NCI-H526 treated with DMSO at 0.1 percent for 48 hours (cell line): ENCODE measurements at regions not wholly inside any gene's neighbourhood (a gene's known extent, or its start where the extent isn't known, plus 50 kb on each side); places are given as distances from the start of the nearest gene placed in this dataset.

ENCODE experiments used
- DNase-seq: peaks from one replicate; lab custom pipeline; 2025; lab: John Stamatoyannopoulos, UW

DNA sequence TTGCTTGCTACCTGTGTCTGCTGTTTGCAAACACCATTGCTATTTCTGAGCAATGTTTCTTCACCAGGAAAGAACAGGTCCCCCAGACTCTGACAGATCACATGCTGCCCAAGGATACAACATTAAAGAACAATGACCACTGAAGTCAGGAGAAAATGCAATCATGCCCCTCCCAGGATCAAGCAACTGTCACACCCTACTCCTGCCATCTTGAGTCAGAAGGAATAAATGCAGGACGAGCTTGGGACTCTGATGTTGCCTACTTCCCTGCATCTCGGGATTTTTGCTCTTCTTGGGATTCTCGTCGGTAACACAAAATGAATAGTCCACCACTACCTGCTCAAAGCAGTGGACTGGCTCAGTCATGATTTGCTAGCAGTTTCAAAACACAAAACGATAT lies 490.6 kb downstream of the COG6 start:
- no peak for DNase-seq

DNA sequence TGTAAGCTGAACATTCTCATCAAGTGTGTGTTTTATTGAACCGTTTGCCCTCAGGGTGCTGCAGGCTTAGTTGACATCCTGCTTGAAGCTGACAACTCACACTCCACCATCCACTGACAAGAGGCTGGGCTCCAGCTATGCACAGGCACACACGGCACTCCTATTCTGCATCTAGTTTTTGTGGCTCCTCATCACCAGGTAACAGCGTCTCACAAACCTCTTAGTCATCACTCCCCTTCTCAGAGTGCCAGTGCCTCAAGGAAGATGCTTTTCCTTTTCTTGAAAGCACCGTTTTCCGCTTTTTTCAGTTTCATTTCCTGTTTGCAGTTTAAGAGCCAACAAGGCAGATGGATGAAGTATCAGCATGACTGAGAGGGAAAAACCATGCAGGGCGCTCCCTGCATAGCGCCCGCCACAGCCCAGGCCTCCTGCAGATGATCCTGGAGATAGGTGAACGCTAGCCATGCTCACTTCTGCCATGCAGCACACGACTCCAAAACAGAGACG lies 491.2 kb downstream of the COG6 start:
- DNase-seq: no peak

DNA sequence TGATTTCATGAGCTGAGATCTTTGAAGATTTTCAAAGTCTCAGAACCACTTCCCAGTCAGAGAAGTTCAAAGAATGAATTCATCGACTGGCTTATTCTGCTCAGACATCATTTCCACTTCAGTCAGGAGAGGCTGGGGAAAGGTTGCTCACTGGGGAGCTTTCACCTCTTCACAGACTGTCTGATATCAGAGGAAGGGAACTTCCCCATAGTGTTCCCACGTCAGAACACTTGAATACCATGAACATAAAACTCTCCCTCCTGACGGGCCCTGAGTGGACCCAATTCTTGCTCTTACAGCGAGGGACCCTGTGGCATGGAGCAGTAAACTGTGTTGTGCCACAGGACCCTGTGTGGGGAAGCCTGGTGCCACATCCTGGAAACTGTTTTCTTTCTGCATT lies 492.6 kb downstream of the COG6 start:
- DNase-seq: no peak

DNA sequence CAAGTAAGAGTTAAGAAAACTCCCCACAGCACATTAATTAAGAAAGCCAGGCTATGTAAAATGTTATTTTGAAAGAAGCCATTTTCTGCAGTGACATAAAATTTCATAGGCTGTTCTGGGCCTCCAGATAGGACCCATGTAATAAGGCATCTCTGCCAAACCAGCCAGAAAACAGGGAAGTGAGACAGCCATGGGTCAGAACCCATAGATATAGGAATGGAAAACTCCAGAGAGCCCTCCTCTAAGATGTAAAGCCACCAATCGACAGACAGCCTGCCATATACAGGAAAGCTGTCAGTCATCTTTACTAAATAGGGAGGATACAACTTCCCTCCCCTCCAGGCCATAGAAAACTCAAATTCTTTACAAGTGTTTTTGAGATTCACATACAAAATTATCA lies 493.3 kb downstream of the COG6 start:
- no peak for DNase-seq

DNA sequence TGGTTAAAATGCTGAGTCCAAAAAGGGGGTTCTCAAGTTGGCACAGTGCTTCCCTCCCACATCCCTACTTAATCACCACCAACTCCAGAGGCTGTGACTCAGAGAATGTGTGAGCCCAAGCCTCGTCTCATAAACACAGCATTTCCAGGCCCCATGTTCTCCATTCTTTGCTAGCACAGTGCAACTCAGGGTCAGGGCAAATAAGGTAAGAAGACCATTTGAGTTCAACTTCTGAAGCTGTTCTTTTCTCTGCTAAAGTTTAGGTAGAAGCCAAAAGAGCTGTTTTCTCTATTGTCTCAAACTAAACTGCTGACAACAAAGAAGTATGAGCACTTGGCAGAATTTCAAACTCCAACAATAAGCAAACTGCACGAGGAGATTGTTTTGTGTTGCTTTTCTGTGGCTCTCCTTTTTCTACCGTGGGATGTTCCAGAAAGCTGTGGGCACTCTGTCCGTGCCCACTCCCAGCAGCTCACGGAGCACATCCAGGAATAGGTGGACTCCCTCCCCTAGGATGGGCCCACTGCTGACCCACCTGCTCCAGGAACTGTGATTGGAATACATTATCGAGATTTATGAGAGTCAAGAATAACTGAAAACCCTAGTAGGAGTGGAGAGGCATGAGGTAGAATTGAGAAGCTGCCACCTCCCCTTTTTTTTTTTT lies 494.3 kb downstream of the COG6 start:
- DNase-seq: no peak

DNA sequence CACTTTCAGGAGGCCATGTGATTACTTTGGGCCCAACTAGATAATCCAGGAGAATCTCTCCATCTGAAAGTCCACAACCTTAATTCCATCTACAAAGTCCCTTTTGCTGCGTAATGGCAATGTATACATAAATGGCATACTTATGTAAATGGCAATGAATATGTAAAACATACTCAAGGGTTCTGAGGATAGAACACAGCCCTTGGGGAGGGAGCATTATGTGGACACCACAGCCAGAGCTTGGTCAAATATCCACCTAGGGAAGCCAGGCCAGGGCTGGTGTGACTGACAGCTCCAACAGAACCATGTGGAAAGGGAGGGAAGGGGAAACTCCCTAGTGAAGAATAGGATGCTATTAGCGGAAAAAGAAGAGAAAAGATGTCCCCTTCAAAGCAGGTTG lies 496.2 kb downstream of the COG6 start:
- DNase-seq: no peak

DNA sequence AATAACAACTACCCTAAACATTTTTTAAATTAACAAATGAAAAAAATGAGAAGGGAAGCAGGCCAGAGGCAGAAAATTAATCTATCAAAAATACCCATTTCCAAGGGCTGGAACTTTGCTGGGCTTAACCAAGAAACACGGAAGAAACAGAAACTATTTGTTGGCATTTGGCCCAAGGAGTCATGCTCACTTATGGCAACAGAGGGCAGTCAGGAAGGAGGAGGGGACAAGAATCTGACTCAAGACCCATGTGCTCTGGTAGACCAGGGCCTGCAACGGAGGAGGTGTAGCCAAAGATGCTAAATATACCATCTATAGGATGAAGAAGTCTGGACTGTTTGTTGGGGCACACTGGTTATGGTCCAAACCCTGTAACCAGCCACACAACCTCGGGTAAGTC lies 496.7 kb downstream of the COG6 start:
- no peak for DNase-seq

DNA sequence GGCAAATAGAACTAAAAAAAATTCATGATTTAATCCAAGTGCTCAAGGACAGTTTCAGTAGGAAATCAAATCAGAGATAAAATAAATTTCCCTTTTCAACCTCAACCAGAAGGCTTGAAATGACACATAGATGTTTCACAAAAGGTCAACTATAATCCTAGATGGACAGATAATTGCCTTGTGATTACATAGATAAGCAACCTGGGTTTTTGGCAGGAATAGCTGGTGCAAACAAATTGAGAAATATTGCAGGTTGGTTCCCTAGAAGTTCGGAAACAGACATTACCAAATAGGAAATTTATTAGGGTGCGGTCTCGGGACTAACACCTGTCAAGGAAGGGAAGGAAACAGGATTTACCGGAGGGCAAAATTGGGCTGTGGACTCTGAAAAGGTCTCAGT lies 497.5 kb downstream of the COG6 start:
- no peak for DNase-seq

DNA sequence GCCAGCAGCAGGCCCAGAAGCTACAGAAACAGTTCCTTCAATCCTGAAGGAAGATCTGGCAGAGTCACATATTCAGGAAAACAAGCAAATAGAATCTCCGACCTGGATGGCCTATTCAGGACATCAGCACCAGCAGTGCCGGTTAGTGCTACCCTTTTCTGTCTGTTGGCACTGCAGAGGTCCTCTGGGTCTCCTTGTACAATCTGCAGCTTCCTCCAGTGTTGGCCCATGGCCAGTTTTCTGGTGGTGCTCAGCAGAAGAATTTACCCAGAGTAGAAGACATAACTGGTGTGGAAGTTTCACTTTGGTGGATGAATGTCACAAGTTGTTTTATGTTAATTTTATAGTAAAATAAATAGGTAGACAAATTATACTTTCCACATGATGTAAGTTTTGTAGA lies 498.1 kb downstream of the COG6 start:
- DNase-seq: no peak

DNA sequence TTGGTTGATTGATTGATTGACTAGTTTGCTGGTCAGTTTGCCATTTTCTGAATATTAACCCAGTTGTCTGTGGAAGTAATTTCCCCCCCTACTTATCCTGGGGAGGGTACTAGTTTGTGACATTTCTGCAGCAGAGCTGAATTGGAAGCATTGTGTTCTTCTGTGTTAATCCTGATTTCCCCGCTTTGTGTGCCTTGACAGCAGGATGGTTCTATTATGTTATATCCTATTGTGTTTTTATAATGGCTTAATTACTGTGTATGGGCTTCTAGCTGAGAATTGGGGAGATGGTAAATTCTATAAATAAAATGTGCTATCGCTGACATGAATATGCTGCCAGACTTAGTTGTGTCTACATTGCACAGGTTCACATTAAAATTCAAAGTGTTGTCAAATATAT lies 499.7 kb downstream of the COG6 start:
- DNase-seq: no peak

DNA sequence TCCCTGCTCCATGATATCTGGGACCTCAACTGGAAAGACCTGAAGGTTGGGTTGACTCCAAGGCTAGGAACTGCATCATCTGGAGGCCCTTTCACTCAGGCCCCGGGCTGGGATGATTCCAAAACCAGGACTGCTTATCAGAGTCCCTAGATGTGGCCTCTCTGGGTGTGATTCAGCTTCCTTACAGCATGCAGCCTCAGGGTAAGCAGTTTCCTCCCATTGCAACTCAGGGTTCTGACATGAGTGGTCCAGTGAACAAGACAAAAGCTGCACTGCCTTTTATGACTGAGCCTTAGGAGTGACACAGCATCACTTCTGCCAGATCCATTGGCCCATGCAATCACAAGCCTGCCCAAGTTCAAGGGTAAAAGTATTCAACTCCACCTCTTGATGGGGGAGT lies 502.8 kb downstream of the COG6 start:
- DNase-seq: no peak

DNA sequence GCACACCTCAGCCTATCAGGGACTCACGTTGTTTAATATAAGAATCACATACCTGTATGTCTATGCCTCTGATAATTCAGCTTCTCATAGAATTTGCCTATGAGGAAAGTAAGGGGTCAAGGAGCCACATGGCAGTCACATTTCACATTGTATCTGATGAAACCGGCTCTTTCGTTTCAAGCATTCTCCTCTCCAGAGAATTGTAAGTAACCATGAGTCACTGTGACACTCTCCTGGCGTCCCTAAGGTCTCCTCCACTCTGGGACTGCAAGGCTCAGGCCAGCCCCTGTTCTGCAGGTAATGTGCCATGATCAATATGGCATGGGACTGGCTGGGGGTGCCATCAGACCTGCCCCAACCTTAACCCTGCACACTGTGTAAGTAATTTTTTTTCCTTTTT lies 503.3 kb downstream of the COG6 start:
- DNase-seq: no peak

DNA sequence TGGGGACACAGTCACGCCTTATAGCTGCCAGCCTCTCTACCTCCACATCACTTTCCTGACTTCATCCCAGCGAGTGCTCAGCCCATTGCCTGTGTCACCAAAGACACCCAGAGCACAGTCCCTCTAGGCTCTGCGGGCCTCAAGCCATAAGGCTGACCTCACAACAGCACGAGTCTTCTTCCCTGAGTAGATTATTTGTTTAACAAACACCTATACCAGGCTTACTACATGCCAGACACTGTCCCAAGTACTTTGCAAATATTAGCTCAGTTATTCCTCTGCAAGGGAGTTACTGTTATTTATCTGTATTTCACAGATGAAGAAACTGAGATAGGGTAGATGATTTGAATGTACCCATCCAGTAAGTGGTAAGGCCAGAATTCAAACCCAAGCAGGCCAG lies 504.3 kb downstream of the COG6 start:
- DNase-seq: peak; percentile 22

DNA sequence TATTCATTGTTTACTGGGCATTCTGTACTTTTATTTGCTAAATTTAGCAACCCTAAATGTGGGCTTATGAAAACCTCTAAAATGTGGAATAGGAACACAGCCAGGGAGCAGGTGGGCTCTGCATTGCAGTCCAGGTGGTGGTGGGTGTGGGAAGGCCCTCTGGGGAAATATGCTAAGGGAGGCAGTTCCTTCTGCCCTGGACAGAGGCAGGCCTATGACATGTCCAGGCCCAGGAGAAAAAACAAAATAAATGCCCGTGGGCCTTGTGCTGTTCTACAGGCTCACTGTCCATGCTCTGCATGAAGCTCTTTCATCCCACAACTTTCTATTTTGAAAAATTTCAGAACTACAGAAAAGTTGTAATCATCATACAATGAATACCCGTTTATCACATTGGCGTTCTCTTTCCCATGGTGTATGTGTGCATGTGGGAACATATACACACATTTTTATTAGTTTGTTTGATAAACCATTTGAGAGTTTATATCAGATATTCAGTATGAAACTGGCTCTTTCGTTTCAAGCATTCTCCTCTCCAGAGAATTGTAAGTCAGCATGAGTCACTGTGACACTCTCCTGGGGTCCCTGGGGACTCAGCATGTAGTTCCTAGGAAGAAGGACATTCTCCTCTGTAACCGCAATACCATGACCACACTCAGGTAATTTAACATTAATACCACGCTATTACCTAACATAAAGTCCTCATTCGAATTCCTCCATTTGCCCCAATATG lies 505.3 kb downstream of the COG6 start:
- DNase-seq: no peak

DNA sequence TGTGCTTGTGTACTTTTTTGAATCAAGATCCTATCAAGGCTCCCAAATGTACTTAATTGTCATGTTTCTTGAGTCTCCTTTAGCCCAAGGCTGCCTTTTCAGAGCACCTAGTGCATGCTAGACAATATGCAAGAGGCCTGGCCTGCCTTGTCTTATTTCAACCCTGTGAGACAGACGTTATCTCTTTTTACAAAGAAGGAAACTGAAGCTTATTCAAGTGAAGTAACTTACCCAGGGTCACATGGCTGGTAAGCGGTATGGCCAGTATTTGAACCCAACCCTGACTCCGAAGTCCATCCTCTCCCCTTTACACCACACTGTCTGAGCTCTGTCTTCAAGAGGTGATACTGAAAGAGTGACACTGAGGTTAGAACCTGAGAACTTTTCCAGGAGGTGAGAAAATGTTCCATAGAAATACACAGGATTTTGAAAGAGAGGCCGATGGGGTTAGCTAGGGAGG lies 505.1 kb downstream of the FOXO1 start:
- DNase-seq: no peak

DNA sequence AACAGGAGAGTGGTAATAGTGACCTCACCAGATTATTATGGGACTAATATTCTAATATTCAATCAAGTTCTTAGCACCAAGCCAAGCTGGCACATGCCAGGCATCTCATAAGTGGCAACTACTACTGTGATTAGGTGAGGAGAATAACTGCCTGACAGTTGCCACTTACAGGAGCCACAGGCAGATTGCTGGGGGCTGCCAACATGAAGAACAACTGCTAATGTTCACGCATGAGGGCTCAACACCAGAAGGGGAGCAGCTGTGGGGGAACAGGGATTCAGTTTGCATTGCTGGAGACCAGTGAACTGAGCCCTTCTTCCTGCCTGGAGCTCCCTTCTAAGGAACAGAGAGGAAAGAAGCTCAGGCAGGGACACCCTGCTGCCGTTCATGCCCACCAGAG lies 504.5 kb downstream of the FOXO1 start:
- DNase-seq: no peak

DNA sequence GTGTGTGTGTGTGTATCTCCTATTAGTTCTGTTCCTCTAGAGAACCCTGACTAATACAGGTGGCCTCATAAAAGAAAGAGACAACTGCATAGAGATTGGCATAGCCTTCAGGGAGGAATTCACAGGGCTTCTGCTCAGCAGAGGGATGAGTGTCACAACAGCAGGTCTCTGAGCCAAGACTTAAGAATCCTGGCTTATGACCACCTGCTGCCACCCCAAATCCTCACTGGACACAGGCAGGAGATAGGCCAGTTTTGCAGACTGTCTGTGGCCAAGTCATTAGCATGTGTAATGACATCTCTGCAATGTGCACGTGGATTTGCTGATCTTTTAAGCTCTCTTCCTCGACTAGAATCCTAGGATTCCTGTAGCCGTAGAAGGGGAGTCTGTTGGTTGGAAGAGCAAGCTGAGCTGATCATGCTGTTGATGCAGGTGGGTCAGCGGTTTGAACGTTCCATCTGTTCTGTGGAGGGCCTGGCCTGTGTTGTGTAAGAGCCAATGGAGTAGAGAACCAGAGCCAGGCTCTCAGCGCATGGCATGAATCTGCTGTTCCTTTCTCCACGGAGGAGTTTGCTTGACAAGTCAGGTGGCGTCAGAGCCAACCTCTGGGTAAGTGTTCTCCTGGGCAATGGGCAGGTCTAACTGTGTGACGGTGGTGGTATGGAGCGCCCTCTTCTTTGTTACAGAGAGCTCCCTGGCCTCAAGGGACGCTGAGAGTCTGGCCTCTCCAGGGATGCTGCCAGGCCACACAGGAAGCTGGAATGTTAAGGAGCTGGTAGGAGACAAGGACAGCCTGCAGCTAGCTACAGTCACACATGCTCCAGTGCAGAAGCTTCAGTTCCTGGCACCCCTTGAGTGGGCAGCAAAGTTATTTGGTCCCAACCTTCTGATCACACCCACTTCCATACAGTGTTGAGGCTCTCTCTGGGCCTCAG lies 503.1 kb downstream of the FOXO1 start:
- DNase-seq: no peak

DNA sequence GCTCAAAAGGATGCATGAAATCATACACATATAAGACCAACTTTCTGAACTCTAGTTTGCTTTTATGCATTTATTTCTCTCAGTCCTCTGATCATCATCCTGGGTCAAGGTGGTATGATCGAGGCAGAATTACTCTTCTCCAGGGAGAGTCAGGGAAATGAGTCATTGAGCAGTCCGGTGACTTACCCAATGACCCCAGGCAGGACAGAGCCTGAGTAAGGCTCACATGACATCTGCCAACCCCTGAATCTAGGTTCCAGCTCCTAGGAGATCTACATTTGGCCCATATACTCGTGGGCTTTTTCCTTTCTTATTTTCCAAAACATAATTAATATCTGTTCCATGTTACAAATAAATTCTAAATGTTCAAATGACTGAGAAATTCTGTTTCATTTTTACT lies 502.3 kb downstream of the FOXO1 start:
- DNase-seq: no peak

DNA sequence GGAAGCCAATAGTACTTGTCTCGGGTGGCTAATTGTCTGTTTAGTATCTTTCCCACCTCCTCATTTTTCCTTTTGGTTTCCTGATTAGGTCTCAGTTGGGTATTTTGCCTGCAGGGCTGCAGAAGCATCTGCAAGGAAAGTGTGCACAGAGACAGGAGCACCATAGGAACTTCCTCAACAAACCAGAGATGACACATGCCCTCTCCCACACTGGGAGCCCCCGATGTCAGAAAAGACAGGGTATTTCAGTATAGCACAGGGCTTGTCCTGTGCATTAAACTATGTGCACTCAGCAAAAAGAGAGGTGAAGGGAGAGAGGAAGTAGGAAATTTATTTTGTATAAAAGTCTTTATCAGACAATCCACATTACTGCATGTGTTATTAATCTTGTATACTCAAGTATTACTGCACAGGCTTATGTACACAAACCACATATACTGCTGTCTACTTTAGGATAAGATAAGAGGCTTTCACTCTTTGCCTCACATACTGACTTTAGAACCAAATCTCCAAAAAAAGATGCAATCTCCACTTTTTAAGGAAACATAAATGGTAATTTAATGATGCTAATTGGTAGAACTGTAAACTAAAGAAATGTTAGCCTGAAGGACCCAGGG lies 501.0 kb downstream of the FOXO1 start:
- no peak for DNase-seq

DNA sequence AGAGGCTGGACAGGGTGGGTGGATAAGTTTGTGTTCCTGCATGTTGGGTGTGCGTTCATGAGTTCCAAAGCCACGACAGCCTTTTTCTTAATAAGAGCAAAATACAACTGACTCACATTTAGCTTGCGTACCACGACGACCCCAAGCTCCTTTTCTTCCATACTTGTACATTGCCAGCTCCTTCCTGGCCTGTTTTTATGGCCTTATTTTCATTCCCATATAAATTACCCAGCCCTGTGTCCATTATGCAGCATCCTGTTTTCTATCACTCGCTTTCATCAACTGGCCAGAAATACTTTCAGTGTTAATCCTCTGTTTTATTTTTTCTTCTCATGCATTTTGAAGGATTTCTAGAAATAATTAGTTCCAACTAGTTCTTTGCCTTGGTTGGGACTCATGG lies 499.1 kb downstream of the FOXO1 start:
- no peak for DNase-seq

DNA sequence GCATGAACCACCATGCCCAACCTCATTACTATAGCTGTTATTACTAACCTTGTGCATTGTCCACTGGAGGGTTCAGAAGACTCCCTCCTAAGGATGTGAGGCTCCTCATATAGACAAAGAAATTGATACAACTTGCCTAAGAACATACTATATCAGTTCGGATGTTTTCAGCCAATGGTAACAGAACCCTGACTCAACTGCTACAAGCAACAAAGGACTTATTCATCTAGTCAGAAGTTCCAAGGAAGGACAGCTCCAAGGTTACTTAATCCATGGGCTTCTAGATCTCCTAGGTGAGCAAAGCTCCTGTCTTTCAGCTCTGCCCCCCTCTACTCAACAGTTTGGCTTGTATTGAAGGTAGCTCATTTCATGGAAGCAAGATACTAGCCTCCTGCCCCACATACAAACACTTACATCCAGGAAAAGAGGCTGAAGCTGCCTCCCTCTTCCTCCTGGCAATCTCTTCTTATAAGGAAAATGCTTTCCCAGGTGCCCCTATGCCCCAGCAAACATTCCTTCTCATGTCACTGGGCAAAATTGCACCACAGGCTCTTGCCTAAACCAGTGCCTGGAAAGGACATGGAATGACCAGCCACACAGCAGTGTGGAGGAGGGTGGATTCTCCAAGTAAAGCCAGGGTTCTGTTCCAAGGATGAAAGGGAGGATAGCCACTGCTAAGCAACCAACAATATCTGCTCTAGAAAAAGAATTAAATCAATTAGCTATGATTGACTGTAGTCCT lies 497.8 kb downstream of the FOXO1 start:
- DNase-seq: no peak
